ENCODE measurements at regions not wholly inside any gene's neighbourhood (a gene's known extent, or its start where the extent isn't known, plus 50 kb on each side); places are given as distances from the start of the nearest gene placed in this dataset.

DNA sequence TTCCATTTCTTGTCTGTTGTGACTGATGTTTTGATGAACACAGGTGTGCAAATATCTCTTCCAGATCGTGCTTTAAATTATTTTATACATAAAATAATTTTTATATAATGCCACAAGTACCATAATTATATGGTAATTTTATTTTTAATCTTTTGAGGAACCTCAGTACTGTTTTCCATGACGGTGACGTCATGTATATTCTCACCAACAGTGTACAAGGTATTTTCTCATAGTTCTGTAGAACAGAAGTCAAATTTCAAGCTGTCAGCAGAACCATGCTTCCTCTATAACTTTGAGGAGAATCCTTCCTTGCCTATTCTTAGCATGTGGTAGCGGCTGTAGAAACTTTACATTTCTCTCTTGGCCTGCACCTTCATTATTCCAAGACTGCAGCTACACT, 349.4 kb upstream of the GYPC start:
- TF ChIP-seq, protein P1, sequence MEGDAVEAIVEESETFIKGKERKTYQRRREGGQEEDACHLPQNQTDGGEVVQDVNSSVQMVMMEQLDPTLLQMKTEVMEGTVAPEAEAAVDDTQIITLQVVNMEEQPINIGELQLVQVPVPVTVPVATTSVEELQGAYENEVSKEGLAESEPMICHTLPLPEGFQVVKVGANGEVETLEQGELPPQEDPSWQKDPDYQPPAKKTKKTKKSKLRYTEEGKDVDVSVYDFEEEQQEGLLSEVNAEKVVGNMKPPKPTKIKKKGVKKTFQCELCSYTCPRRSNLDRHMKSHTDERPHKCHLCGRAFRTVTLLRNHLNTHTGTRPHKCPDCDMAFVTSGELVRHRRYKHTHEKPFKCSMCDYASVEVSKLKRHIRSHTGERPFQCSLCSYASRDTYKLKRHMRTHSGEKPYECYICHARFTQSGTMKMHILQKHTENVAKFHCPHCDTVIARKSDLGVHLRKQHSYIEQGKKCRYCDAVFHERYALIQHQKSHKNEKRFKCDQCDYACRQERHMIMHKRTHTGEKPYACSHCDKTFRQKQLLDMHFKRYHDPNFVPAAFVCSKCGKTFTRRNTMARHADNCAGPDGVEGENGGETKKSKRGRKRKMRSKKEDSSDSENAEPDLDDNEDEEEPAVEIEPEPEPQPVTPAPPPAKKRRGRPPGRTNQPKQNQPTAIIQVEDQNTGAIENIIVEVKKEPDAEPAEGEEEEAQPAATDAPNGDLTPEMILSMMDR (conservative IDR thresholded peaks at IDR 0.05; ENCODE audit: low read depth in 2 of 2) = no peak
- no peak for TF ChIP-seq STAT1 (IDR thresholded peaks at IDR 0.05; ENCODE audit: unreplicated experiment)
- TF ChIP-seq, protein P2, sequence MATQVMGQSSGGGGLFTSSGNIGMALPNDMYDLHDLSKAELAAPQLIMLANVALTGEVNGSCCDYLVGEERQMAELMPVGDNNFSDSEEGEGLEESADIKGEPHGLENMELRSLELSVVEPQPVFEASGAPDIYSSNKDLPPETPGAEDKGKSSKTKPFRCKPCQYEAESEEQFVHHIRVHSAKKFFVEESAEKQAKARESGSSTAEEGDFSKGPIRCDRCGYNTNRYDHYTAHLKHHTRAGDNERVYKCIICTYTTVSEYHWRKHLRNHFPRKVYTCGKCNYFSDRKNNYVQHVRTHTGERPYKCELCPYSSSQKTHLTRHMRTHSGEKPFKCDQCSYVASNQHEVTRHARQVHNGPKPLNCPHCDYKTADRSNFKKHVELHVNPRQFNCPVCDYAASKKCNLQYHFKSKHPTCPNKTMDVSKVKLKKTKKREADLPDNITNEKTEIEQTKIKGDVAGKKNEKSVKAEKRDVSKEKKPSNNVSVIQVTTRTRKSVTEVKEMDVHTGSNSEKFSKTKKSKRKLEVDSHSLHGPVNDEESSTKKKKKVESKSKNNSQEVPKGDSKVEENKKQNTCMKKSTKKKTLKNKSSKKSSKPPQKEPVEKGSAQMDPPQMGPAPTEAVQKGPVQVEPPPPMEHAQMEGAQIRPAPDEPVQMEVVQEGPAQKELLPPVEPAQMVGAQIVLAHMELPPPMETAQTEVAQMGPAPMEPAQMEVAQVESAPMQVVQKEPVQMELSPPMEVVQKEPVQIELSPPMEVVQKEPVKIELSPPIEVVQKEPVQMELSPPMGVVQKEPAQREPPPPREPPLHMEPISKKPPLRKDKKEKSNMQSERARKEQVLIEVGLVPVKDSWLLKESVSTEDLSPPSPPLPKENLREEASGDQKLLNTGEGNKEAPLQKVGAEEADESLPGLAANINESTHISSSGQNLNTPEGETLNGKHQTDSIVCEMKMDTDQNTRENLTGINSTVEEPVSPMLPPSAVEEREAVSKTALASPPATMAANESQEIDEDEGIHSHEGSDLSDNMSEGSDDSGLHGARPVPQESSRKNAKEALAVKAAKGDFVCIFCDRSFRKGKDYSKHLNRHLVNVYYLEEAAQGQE (IDR thresholded peaks at IDR 0.05; ENCODE audit: unreplicated experiment) = no peak
- TF ChIP-seq EZH2 (IDR thresholded peaks at IDR 0.05; ENCODE audit: low read depth, unreplicated experiment) = no peak
- no peak for TF ChIP-seq POLR2AphosphoS5 (IDR thresholded peaks at IDR 0.05; ENCODE audit: low read depth)
